ENCODE measurements at regions not wholly inside any gene's neighbourhood (a gene's known extent, or its start where the extent isn't known, plus 50 kb on each side); places are given as distances from the start of the nearest gene placed in this dataset.

GRCh38 chr5:30098940-30099339 lies 1094.5 kb upstream of the CDH6 start:
- Histone ChIP-seq H3K23me2 (ENCODE audit: low read depth, low read length) (no peaks in the 10 kb centered on the region), H3K4me2 (ENCODE audit: insufficient read depth in 1 of 2, low read depth in 2 of 2, low read length in 2 of 2) (no peak overlapping the region)

More at GRCh38 chr5:30098940-30099339, 1094.5 kb upstream of the CDH6 start:
- Histone ChIP-seq H2AK5ac (ENCODE audit: low read depth, low read length) (no peak overlapping the region), H3K79me1 (ENCODE audit: low read depth, low read length) (no peaks in the 10 kb centered on the region), H2BK20ac (ENCODE audit: low read length) (peak overlapping the region; percentile 21; the same call in 1 of the 2 replicates), H3K27ac (ENCODE audit: low read depth, low read length) (no peak overlapping the region), H2BK15ac (ENCODE audit: low read length) (no peak overlapping the region), H2BK120ac (replicated peaks; ENCODE audit: low read depth, low read length) (no peak overlapping the region), H3K23ac (ENCODE audit: insufficient read length) (no peak overlapping the region), H3K14ac (ENCODE audit: insufficient read length) (no peak overlapping the region), H4K20me1 (replicated peaks in 1 of 2; ENCODE audit: control insufficient read depth in 1 of 2, insufficient read depth in 2 of 2, low read length in 2 of 2) (no peaks in the 10 kb centered on the region), H2BK12ac (ENCODE audit: low read depth, low read length) (no peak overlapping the region), H3K4me3 (ENCODE audit: extremely low read depth in 1 of 4, insufficient read depth in 2 of 4, low read depth in 3 of 4, low read length in 4 of 4) (no peak overlapping the region), H3K79me2 (ENCODE audit: control insufficient read depth in 1 of 2, insufficient read depth in 2 of 2, low read length in 2 of 2) (no peaks in the 10 kb centered on the region), H4K8ac (ENCODE audit: extremely low read depth, insufficient read depth, low read length) (no peak overlapping the region), H2BK5ac (ENCODE audit: low read depth, low read length) (no peak overlapping the region), H3K9me3 (ENCODE audit: insufficient read depth in 2 of 2, low read depth in 1 of 2, low read length in 1 of 2) (no peaks in the 10 kb centered on the region), H3K4me1 (replicated peaks in 1 of 4; ENCODE audit: control insufficient read depth in 3 of 4, insufficient read depth in 4 of 4, low read length in 3 of 4) (peaks cover 1 to 12% (median 5%) of the 10 kb centered on the region in 4 experiments; a peak in 3 of 7 replicates), H3K18ac (ENCODE audit: extremely low read depth, low read length) (no peak overlapping the region), H3K9ac (replicated peaks in 1 of 4; ENCODE audit: extremely low read depth in 1 of 4, low read depth in 3 of 4, low read length in 3 of 4) (no peak overlapping the region), H4K91ac (replicated peaks; ENCODE audit: insufficient read length, low read length) (no peak overlapping the region), H2AFZ (ENCODE audit: low read length) (no peak overlapping the region), H3K36me3 (ENCODE audit: control insufficient read depth in 2 of 4, insufficient read depth in 4 of 4, low read length in 3 of 4) (no peaks in the 10 kb centered on the region), H3K4ac (replicated peaks; ENCODE audit: insufficient read length, low read depth, low read length) (no peak overlapping the region), H4K5ac (ENCODE audit: insufficient read length, low read depth, low read length) (no peak overlapping the region), H3K27me3 (replicated peaks in 1 of 4; ENCODE audit: control insufficient read depth in 3 of 4, extremely low read depth in 1 of 4, insufficient read depth in 3 of 4, low read length in 3 of 4) (no peaks in the 10 kb centered on the region), H3K56ac (replicated peaks; ENCODE audit: insufficient read length, low read depth, low read length) (no peak overlapping the region)
- DNase-seq (ENCODE audit: low read depth in 1 of 2, low spot score in 2 of 2) (no peak), FAIRE-seq (no peak)
- TF ChIP-seq MAFK (IDR thresholded peaks at IDR 0.05; ENCODE audit: low read depth, low read length), result peak; percentile 78
- no peak for TF ChIP-seq SIRT6 (IDR thresholded peaks at IDR 0.05; ENCODE audit: low read length)
- WGBS, 2 experiments (ENCODE audit: extremely low coverage in 1 of 2, insufficient coverage in 1 of 2, insufficient read length in 1 of 2, insufficient replicate concordance in 2 of 2, low coverage in 1 of 2, low lambda C conversion rate in 2 of 2, missing lambda C conversion rate in 1 of 2), result 79% methylated on average over 3 of the region's 3 CpGs; no CpG with 5 or more reads in 1 of the 2 experiments
- CTCF ChIA-PET (ENCODE audit: partially characterized antibody), result no interaction called here
- POLR2A ChIA-PET (ENCODE audit: partially characterized antibody), result no interaction called here

All from H1 (cell line).